ENCODE measurements at regions not wholly inside any gene's neighbourhood (a gene's known extent, or its start where the extent isn't known, plus 50 kb on each side); places are given as distances from the start of the nearest gene placed in this dataset.

DNA sequence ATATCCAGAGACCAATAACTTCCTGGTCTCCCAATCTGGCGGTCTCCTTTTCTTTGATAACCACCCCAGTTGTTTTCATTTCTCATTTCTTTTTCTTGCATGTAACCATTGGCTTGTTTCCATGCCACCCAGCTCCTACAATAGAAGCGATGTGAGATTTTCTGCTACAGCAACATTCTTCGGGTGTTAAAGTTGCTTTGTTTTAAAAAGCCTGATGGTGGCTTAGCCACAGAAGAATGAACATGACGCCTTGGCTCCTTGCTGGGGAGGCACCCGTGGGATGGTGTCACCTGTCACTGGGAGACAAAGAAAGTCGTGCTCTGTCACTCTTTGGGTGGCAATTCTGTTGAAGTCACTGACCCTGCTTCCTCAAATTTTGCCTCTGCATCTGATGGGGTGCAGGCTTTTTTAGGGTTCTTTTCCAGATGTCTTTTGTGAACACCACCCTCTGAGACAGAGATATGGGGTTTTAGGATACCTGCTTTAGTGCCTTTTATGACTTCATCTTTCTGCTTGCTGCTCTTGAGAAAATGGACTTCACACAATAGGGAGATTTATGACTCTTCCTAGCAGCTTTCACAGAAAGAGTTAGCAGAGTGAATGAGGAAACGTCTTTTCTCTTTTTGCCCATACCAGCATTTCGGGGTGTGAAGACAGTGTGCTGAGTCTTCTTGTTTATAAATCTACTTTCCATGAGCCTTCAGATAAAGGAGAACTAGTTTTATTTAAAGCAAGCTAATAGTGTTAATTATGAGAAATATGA lies 265.3 kb upstream of the TBX3 start:
- DNase-seq, result no peak

DNA sequence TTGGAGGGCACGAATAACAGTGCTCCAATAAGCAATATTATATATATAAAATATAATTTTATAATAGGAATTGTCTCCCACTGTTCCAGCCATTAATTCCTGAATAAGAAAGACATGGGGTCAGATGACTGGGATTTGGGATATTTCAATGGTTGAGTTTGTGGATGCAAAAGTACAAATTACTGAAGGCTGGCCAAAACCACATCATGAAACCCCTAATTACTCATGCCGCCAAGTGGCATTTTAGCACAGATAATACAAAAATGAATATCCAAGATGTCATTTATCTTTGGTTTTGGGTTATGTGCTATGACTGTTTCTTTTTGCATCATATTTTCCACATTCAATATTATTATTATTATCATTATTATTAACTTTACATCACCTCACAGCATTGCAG lies 261.4 kb upstream of the TBX3 start:
- DNase-seq, result no peak

DNA sequence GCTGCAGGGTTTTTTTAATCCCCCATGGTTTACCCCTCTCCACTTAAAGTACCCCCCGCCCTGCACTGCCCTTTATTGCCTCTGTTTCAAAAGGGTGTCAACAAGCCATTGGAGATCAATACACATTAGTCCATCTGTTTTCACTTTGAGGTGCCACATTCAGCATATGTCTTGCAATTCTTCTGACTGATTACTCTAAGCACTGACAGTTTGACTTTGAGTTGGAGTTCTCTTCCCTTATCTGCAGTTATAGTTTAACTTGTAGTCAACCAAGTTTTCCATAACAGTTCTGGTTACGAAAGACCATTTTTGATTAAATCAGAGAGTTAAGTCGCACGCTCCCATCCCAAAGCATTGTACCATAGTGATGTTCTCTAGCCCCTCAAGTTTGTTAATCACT lies 260.8 kb upstream of the TBX3 start:
- no peak for DNase-seq

DNA sequence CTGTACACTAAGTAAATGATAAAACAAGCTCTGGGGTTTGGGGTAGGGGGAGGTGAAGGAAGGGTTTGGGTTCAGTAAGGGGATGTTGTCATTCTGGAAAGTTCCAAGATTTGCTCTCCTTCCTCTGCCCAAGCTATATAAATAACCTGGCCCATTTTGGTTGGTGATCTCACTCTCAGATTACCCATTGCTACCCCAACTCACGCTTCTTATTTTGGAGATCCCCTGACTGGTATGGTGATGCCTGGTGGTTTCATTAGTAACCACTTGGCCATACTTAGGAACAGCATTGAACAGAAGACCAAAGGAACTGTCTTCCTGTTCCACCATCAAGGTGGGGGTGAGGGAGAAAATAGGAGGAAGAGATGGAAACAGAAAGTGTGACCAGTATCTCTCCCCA lies 259.6 kb upstream of the TBX3 start:
- DNase-seq, result no peak

DNA sequence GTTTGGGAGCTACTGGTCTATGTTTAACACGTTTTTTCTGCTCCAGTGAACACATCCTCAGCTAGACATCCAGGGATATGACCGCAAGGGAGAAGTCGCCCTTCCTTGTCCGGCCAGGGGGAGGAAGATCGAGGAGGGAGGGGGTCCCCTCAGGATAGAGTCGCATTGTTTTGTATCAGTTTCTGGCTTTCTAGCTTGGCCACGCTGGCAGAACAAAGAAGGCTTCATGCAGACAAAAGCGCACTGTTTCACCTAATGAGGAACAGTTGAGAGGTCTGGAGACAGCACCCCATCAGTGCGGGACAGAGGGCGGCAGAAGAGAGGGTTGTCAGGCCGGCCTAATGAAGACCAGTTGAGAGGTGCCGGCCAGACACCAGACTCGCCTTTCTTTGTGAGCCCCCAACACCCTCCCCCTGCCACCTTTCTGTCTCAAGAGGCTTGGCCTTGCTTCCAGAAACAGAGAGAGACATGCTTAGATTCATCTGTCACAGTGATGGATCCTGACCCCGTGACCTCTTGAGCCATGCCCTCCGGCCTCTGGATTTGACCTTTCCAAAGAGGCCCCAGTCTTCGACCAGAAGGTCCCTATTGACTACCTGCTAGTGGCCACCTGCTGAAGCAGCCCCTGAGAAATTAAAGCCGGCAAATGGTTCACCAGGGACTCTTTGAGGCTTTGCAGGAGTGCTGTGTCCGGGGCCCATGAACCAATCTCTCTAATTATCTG lies 254.7 kb upstream of the TBX3 start:
- DNase-seq, result no peak

DNA sequence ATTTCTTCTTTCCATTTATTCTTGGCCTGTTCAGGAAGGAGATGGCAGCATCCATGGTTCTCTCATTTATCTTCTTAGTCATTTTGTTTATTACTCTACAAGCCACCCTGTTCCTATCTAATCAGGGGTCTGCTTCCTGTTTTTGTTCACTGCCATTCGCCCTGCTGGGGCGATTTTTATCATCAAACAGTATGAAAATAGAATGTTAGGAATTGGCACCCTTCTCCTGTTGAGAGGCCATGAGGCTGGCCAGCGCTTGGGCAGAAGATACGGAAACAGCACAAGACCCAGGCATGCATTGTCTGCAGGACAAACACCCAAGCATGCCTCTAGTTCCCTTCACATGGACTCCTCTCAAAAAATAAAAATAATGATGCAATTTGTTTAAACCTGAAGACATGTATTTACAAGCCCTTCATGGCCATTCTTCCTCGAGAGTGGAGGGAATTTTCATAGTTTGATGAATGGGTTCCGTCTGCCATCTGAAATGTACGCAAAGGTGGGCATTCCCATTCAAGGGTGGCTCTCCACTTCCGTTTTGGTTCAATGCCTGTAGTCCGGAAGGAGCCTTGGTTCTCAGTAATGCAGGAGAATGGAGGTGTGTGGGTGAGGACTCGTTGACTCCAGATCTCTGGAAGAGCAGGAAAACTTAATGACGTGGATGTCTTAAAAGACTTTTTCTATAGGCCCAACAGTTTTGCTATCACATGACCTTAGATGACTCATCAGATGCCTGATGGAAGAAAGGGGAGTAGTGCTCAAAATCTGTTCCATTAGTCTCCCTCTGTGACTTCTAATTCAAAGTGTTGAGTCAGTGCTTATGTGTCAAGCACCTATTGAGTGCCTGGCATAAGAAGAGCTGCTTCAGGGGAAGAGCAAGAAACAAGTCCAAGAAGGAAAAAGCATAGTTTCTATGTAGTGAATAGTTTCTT lies 252.4 kb upstream of the TBX3 start:
- DNase-seq, result no peak

GRCh38 chr12:114935658-114936057 lies 251.7 kb upstream of the TBX3 start:
- DNase-seq, result no peak

DNA sequence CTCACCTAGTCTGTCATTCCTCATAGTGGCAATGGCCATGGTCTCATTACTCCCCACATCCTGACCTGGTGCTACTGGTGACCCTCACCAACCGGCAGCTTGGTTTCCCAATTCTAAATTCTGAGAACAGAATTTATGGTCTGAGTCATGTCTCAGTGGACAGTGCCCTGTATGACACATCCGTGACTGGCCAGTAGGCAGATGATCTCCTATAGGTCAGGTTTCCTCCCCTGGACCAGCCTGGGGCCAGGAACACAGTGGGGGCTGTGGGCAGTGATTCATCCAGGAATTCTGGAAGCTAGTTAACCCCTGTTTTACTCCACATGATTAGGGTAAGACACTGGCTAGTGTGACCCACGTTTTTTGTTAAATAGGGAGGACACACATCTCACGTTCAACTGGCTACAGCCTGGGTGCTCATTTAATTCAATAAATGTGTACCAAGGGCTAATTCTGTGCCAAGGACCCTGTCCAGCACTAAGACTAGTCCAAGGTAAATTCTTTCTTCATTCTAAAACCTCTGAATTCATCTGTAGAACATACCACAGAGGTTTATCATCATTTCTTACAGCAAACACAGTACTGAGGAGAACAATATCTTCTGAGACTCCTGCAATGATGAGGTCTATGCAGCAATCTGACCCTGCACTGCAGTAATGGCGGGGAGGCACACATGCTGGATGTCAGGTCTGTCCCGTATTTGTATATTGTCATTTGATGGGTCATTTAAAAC lies 249.6 kb upstream of the TBX3 start:
- DNase-seq, result no peak

DNA sequence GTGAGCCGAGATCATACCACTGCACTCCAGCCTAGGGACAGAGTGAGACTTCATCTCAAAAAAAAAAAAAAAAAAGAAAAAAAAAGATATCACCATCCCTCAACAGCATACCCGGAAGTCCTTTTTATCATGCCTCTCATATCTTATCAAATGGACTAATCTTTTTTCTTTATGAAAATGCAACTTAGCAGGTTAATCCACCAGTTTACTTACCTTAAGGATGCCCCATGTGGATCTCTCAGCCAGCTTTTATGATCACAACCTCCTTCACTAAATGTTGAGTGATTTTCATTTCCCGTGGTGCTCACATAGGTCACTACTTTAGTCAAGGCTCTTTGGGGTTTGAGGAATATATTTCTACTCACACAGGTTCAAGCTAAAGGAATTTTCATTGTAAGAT lies 248.8 kb upstream of the TBX3 start:
- DNase-seq, result no peak

DNA sequence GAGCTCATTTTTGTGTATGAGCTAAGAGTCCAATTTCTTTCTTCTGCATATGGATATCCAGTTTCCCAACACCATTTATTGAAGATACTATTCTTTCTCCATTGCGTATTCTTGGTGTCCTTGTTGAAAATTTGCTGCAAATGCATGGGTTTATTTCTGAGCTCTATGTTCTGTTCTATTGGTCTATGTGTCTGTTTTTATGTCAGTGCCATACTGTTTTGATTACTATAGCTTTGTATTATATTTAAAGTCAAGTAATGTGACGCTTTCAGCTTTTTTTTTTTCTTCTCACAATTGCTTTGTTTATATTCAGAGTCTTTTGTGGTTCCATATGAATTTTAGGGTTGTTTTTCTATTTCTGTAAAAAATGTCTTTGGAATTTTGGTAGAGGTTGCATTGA lies 247.1 kb upstream of the TBX3 start:
- DNase-seq, result no peak

DNA sequence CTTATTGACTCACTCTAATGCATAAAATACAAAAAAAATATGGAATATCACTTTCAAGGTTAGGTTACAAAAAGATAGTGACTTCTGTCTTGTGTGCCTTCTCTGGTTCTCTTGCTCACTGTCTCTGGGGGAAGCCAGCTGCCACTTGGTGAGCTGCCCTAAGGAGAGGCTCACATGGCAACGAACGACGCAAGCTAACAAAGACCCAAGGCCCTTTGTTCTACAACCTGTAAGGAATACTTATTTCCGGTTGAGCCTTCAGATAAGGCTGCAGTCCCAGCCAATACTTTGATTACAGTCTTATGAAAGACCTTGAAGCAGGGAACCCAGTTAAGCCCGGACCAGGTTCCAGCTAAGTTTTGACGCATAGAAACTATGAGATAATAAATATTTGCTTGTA lies 242.4 kb upstream of the TBX3 start:
- no peak for DNase-seq

GRCh38 chr12:114924946-114925475 lies 241.0 kb upstream of the TBX3 start:
- DNase-seq, result no peak

- DNase-seq, result no peak
These were observed 237.8 kb upstream of the TBX3 start for GRCh38 chr12:114921781-114922180.

- DNase-seq, result no peak
These were observed 237.0 kb upstream of the TBX3 start for GRCh38 chr12:114920771-114921554.

- DNase-seq, result no peak
These were observed 235.5 kb upstream of the TBX3 start for GRCh38 chr12:114919479-114919878.

DNA sequence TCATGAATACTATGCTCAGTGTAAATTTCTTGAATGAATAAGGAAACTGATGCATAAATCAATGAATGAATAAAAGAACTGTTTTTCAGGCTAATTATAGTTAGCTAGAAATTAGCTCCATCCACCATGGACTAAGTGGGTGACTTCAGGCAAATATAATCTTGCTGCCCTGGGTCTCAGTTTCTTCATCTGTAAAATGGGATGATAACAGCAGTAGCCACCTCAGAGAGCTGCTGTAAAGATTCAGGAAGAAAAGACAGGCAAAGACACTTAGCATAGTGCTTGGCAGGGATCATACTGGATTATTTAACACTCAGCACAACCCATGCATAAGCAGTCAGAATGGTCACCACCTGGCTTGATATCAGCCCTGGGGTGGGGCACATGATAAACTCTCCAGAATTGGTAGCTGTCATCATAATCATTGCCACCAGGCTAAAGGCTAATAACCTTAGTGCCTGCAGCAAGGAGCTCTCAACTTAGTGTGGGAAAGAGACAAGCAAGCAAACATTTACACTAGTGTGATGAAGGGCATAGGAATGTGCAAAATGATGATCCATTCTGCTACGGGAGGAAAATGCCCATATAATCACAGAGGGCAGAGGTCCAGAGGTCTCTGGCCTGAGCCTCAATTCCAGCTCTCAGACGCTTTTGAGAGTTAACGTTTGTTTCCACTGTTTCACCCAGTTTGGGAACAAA lies 234.7 kb upstream of the TBX3 start:
- DNase-seq, result no peak

GRCh38 chr12:114917953-114918352 lies 234.0 kb upstream of the TBX3 start:
- no peak for DNase-seq

GRCh38 chr12:114917307-114917706 lies 233.3 kb upstream of the TBX3 start:
- DNase-seq, result no peak

DNA sequence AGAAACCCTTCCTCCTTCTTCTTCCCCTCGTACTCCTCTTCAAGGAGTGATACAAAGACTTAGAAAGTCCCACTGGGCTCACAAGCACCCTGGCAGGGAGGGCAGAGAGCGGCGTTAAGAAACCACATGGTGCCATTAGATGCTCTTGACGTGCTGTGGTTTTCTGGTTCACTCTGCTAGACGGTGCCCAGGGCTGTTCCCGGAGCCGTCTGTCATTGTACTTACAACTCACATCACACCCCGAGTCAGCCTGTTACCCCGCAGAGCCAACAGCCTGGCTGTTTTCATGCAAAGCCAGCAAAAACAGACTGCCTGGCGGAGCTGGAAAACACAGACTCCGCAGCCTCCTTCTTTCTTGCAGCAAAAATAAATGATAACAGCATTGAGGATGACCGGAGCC lies 232.6 kb upstream of the TBX3 start:
- DNase-seq, result no peak

DNA sequence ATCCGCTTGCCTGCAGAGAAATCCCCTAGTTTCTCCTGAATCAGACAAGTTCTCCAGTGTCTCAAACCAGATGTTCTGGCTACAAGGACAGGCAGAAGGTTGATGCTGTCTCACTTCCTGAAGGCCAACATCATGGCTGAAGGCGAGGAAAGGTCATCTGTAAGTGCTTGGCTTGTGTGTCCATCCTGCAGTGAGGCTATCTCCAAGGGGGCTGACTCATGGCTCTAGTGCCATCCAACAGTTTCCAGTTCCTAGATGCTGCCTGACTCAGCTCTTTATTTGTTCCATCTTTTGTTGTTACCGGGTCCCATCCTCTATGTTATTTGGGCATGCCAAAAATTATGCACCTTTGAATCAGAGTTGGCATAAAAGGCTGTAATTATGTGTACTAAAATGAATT lies 232.1 kb upstream of the TBX3 start:
- DNase-seq, result no peak

Measured in NCI-H446 treated with DMSO at 0.1 percent for 48 hours (cell line).